ENCODE measurements at regions not wholly inside any gene's neighbourhood (a gene's known extent, or its start where the extent isn't known, plus 50 kb on each side); places are given as distances from the start of the nearest gene placed in this dataset.

DNA sequence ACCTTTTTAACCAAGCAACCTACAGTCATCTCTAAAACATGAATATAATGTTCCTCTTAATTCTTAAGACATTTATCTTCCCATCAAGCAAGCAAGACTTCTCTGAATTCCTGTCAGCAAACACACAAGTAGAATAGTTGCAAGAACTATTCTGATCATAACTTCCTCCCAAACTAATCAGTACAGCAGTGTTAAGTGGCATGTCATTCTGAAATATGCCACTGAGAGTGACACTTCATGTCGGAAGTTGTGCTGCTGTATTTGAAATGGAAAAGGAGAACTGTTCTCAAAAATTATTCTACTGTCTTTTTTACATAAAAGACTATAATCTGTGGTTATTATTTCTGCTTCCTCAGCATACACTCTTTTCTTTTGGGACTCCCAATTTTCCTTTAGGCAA is 546.6 kb downstream of the PCDH18 start:
- Histone ChIP-seq H3K36me3 (ENCODE audit: control insufficient read depth, insufficient read depth, low read length) (no peaks in the 10 kb centered on the region), H3K4me1 (ENCODE audit: control insufficient read depth, insufficient read depth, low read length) (no peaks in the 10 kb centered on the region), H3K27ac (ENCODE audit: low read length) (no peak overlapping the region), H3K4me3 (ENCODE audit: low read length) (no peak overlapping the region), H3K9me3 (ENCODE audit: control insufficient read depth, insufficient read depth, low read length) (peaks cover 3% of the 10 kb centered on the region), H3K27me3 (ENCODE audit: control insufficient read depth, insufficient read depth, low read length) (no peaks in the 10 kb centered on the region)
- intact Hi-C loops (cut with micrococcal nuclease), result no loop called here
- ATAC-seq, result no peak
- no peak overlapping the region for H3K27ac Mint-ChIP-seq
- H3K36me3 Mint-ChIP-seq, result no peaks in the 10 kb centered on the region
- H3K4me3 Mint-ChIP-seq, result no peak overlapping the region
- TF ChIP-seq, protein P1, sequence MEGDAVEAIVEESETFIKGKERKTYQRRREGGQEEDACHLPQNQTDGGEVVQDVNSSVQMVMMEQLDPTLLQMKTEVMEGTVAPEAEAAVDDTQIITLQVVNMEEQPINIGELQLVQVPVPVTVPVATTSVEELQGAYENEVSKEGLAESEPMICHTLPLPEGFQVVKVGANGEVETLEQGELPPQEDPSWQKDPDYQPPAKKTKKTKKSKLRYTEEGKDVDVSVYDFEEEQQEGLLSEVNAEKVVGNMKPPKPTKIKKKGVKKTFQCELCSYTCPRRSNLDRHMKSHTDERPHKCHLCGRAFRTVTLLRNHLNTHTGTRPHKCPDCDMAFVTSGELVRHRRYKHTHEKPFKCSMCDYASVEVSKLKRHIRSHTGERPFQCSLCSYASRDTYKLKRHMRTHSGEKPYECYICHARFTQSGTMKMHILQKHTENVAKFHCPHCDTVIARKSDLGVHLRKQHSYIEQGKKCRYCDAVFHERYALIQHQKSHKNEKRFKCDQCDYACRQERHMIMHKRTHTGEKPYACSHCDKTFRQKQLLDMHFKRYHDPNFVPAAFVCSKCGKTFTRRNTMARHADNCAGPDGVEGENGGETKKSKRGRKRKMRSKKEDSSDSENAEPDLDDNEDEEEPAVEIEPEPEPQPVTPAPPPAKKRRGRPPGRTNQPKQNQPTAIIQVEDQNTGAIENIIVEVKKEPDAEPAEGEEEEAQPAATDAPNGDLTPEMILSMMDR (IDR thresholded peaks at IDR 0.05), result no peak
- H3K9me3 Mint-ChIP-seq, result peaks cover 8 to 16% of the 10 kb centered on the region in 2 donors
- no peak for DNase-seq
- H3K27me3 Mint-ChIP-seq (ENCODE audit: low read depth in 2 of 2), result no peaks in the 10 kb centered on the region
- no peaks in the 10 kb centered on the region for H3K4me1 Mint-ChIP-seq
- no CpG with 5 or more reads among the region's 1 CpG for WGBS (ENCODE audit: insufficient coverage)

DNA sequence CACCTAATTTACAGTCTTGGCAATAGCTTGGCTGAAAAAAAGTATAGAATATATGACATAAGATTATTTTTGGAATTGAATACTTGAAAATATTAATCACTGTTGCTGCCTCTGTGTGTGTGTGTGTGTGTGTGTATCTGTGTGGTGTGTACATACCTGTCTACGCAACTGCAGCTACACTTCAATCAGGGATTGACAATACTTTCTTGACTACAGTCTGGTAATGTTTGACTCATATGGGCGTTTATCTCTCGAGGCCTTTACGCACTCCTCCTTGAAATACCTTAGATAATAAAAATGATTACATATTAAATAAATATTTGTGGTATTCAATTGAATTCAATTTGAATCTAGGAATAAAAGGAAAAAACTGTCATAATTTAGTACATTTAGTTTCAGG is 565.2 kb downstream of the PCDH18 start:
- no peaks in the 10 kb centered on the region for H3K4me1 ChIP-seq (ENCODE audit: control insufficient read depth, insufficient read depth, low read length)
- intact Hi-C loops (cut with micrococcal nuclease), result no loop called here
- H3K27ac ChIP-seq (ENCODE audit: low read length), result no peak overlapping the region
- WGBS (ENCODE audit: insufficient coverage), result 100% methylated on average over 2 of the region's 4 CpGs
- peaks cover 13 to 17% of the 10 kb centered on the region in 2 donors for H3K9me3 Mint-ChIP-seq
- ATAC-seq (no peak), DNase-seq (no peak)
- H3K36me3 ChIP-seq (ENCODE audit: control insufficient read depth, insufficient read depth, low read length), result no peaks in the 10 kb centered on the region
- no peaks in the 10 kb centered on the region for H3K36me3 Mint-ChIP-seq
- H3K27ac Mint-ChIP-seq, result no peak overlapping the region
- H3K27me3 Mint-ChIP-seq (ENCODE audit: low read depth in 2 of 2), result no peaks in the 10 kb centered on the region
- no peaks in the 10 kb centered on the region for H3K27me3 ChIP-seq (ENCODE audit: control insufficient read depth, insufficient read depth, low read length)
- no peak overlapping the region for H3K4me3 Mint-ChIP-seq
- no peaks in the 10 kb centered on the region for H3K9me3 ChIP-seq (ENCODE audit: control insufficient read depth, insufficient read depth, low read length)
- H3K4me3 ChIP-seq (ENCODE audit: low read length), result no peak overlapping the region
- H3K4me1 Mint-ChIP-seq, result no peaks in the 10 kb centered on the region
- TF ChIP-seq, protein P1 (IDR thresholded peaks at IDR 0.05), result no peak

DNA sequence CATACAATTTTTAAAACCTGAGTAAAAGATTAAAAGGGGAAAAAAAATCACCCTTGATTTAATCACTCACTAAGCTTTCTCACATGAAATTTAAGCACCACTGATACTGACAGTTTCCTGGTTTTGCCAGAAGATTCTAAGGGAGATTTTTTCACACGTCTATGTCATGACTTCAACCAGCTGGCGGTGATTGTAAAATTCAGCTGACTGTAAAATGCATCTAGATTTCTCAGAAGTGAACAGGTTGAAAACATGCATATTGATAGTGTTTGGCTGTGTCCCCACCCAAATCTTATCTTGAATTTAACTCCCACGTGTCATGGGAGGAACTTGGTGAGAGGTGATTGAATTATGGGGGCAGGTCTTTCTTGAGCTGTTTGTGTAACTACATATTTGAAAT is 566.8 kb downstream of the PCDH18 start:
- Histone ChIP-seq H3K36me3 (ENCODE audit: control insufficient read depth, insufficient read depth, low read length) (no peaks in the 10 kb centered on the region), H3K27me3 (ENCODE audit: control insufficient read depth, insufficient read depth, low read length) (no peaks in the 10 kb centered on the region), H3K4me1 (ENCODE audit: control insufficient read depth, insufficient read depth, low read length) (no peaks in the 10 kb centered on the region), H3K27ac (ENCODE audit: low read length) (no peak overlapping the region), H3K4me3 (ENCODE audit: low read length) (no peak overlapping the region), H3K9me3 (ENCODE audit: control insufficient read depth, insufficient read depth, low read length) (no peaks in the 10 kb centered on the region)
- no peaks in the 10 kb centered on the region for H3K36me3 Mint-ChIP-seq
- no peak overlapping the region for H3K4me3 Mint-ChIP-seq
- DNase-seq, result no peak
- TF ChIP-seq, protein P1 (IDR thresholded peaks at IDR 0.05), result no peak
- H3K27ac Mint-ChIP-seq, result no peak overlapping the region
- peaks cover 7 to 9% of the 10 kb centered on the region in 2 donors for H3K9me3 Mint-ChIP-seq
- H3K27me3 Mint-ChIP-seq (ENCODE audit: low read depth in 2 of 2), result no peaks in the 10 kb centered on the region
- ATAC-seq, result no peak
- 80% methylated on average over 2 of the region's 3 CpGs for WGBS (ENCODE audit: insufficient coverage)
- intact Hi-C loops (cut with micrococcal nuclease), result no loop called here
- no peaks in the 10 kb centered on the region for H3K4me1 Mint-ChIP-seq

DNA sequence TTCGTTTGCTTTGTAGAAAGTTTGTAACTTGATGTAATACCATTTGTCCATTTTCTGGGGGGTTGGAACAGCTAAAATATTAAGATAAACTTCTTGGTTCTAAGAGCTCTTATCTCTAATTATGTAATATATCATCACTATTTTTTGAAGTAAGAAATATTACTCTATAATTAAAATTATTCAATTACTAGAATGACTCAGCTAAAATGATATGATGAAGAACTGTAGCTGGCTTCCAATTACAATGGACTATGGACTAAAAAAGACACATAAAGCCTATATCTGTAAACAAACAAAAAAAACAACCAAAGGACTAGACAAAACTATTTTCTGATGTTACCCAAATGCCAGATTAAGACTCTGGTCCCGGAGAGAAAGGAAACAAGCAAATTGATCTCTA is 569.4 kb downstream of the PCDH18 start:
- DNase-seq, result no peak
- H3K36me3 Mint-ChIP-seq, result no peaks in the 10 kb centered on the region
- TF ChIP-seq, protein P1 (IDR thresholded peaks at IDR 0.05), result no peak

More for the DNA sequence above, 569.4 kb downstream of the PCDH18 start:
- no peaks in the 10 kb centered on the region for H3K4me1 Mint-ChIP-seq
- H3K27ac Mint-ChIP-seq, result no peak overlapping the region
- no peak overlapping the region for H3K4me3 Mint-ChIP-seq
- peaks cover 6 to 10% of the 10 kb centered on the region in 2 donors for H3K9me3 Mint-ChIP-seq
- Histone ChIP-seq H3K27me3 (ENCODE audit: control insufficient read depth, insufficient read depth, low read length) (no peaks in the 10 kb centered on the region), H3K4me3 (ENCODE audit: low read length) (no peak overlapping the region), H3K9me3 (ENCODE audit: control insufficient read depth, insufficient read depth, low read length) (no peaks in the 10 kb centered on the region), H3K36me3 (ENCODE audit: control insufficient read depth, insufficient read depth, low read length) (no peaks in the 10 kb centered on the region), H3K27ac (ENCODE audit: low read length) (no peak overlapping the region), H3K4me1 (ENCODE audit: control insufficient read depth, insufficient read depth, low read length) (no peaks in the 10 kb centered on the region)
- ATAC-seq, result no peak
- intact Hi-C loops (cut with micrococcal nuclease), result no loop called here
- H3K27me3 Mint-ChIP-seq (ENCODE audit: low read depth in 2 of 2), result no peaks in the 10 kb centered on the region
- 61% methylated on average over 2 of the region's 2 CpGs for WGBS (ENCODE audit: insufficient coverage)

Measured in natural killer cell (primary cell).